ENCODE measurements at regions not wholly inside any gene's neighbourhood (a gene's known extent, or its start where the extent isn't known, plus 50 kb on each side); places are given as distances from the start of the nearest gene placed in this dataset.

- no TSS peak for BruUV-seq (replicated peaks)
- Histone ChIP-seq H3K27ac (ENCODE audit: insufficient read depth, low read depth, low read length) (no peak overlapping the region), H2AFZ (ENCODE audit: low read depth, low read length) (no peak overlapping the region), H3K4me2 (ENCODE audit: insufficient read depth, low read length) (no peak overlapping the region), H3K27me3 (ENCODE audit: control insufficient read depth in 2 of 2, insufficient read depth in 2 of 2, low read length in 2 of 2) (no peaks in the 10 kb centered on the region), H4K20me1 (replicated peaks; ENCODE audit: control insufficient read depth, extremely low read depth, insufficient read depth, low read length) (no peaks in the 10 kb centered on the region), H3K4me3 (replicated peaks in 1 of 3; ENCODE audit: insufficient read depth in 1 of 3, low read depth in 1 of 3, low read length in 3 of 3) (no peak overlapping the region), H3K36me3 (ENCODE audit: control insufficient read depth in 2 of 2, extremely low read depth in 1 of 2, insufficient read depth in 2 of 2, low read length in 2 of 2) (no peaks in the 10 kb centered on the region), H3K9me3 (replicated peaks; ENCODE audit: control insufficient read depth, insufficient read depth, low read length) (no peaks in the 10 kb centered on the region), H3K79me2 (ENCODE audit: control insufficient read depth, insufficient read depth, low read length) (no peaks in the 10 kb centered on the region), H3K4me1 (ENCODE audit: control insufficient read depth, extremely low read depth, insufficient read depth, low read length) (no peaks in the 10 kb centered on the region), H3K9me1 (replicated peaks; ENCODE audit: control insufficient read depth, extremely low read depth, insufficient read depth, low read length) (no peaks in the 10 kb centered on the region), H3K9ac (replicated peaks; ENCODE audit: extremely low read depth, insufficient read depth, low read length) (no peak overlapping the region)
- POLR2A ChIA-PET = no interaction called here
- FAIRE-seq = no peak
- CTCF ChIA-PET = no interaction called here
- dilution Hi-C loops (cut with MboI; ENCODE audit: extremely low pct_ligation_motif_present, low sequenced_read_pairs) = no loop called here
- no peak for DNase-seq (ENCODE audit: low read depth, low spot score)
- intact Hi-C loops (cut with micrococcal nuclease) = no loop called here
- no peak for TF ChIP-seq JUN (IDR thresholded peaks at IDR 0.05; ENCODE audit: borderline replicate concordance, insufficient read depth, insufficient read length, low read depth)
- no peak for TF ChIP-seq EZH2 (IDR thresholded peaks at IDR 0.05; ENCODE audit: borderline replicate concordance, low read depth, low read length, severe bottlenecking)
- TF ChIP-seq CTCF (IDR thresholded peaks at IDR 0.05; ENCODE audit: extremely low read depth in 1 of 2, insufficient read depth in 1 of 2, low read depth in 1 of 2, low read length in 2 of 2) = no peak
- TF ChIP-seq MAX (IDR thresholded peaks at IDR 0.05; ENCODE audit: insufficient read depth, insufficient read length) = no peak
- no peak for TF ChIP-seq POLR2AphosphoS5 (IDR thresholded peaks at IDR 0.05; ENCODE audit: insufficient read depth, low read depth, low read length)
- no peak for TF ChIP-seq POLR2A (IDR thresholded peaks at IDR 0.05; ENCODE audit: low read depth, low read length)
- no peak for TF ChIP-seq GATA2 (IDR thresholded peaks at IDR 0.05; ENCODE audit: insufficient read depth, insufficient read length, low read depth, low read length)
- TF ChIP-seq FOS (IDR thresholded peaks at IDR 0.05; ENCODE audit: borderline replicate concordance, insufficient read depth, low read length) = no peak
- TF ChIP-seq MYC (IDR thresholded peaks at IDR 0.05; ENCODE audit: low read depth, low read length) = no peak
These were observed 1231.3 kb upstream of the ADGRL3 start for GRCh38 chr4:59968796-59969195.
